ENCODE measurements at regions not wholly inside any gene's neighbourhood (a gene's known extent, or its start where the extent isn't known, plus 50 kb on each side); places are given as distances from the start of the nearest gene placed in this dataset.

- no peak for TF ChIP-seq CTCF (IDR thresholded peaks at IDR 0.05 in 2 of 3, conservative IDR thresholded peaks at IDR 0.05 in 1 of 3; ENCODE audit: borderline replicate concordance in 1 of 3, insufficient read depth in 1 of 3, low read depth in 2 of 3, low read length in 2 of 3)
- no peak for TF ChIP-seq EZH2phosphoT487 (IDR thresholded peaks at IDR 0.05; ENCODE audit: borderline replicate concordance)
- no peak for TF ChIP-seq POLR2AphosphoS5 (IDR thresholded peaks at IDR 0.05; ENCODE audit: low read depth, low read length)
- no peak for TF ChIP-seq POLR2A (IDR thresholded peaks at IDR 0.05; ENCODE audit: borderline replicate concordance, extremely low read depth, insufficient read depth, insufficient read length)
- no peak for TF ChIP-seq REST (IDR thresholded peaks at IDR 0.05; ENCODE audit: low read depth)
- no peak for TF ChIP-seq ZNF274 (IDR thresholded peaks at IDR 0.05; ENCODE audit: low read depth, low read length)
- TF ChIP-seq SP1 (IDR thresholded peaks at IDR 0.05; ENCODE audit: low read depth), result no peak
These were observed 129.7 kb downstream of the TDRD15 start for GRCh38 chr2:21253311-21254027.
